Calu3 (cell line): ENCODE measurements at regions not wholly inside any gene's neighbourhood (a gene's known extent, or its start where the extent isn't known, plus 50 kb on each side); places are given as distances from the start of the nearest gene placed in this dataset.
"Not testable (repeated sequence)": the region's sequence is repeated elsewhere in the genome, so short reads cannot be mapped to it uniquely, and the experiment has no call there.

Experiments
- BruUV-seq: library from RNA; stranded (reverse); fragments of 400-500 nt; replicated peaks from 2 replicates; lab custom pipeline; 2021; lab: Mats Ljungman, UMichigan
- CTCF ChIA-PET: fragments of 300-600 bp; sonication (Branson Sonifier 250); formaldehyde crosslinking; loops from one replicate; lab custom pipeline; 2022; ENCODE audit warnings: antibody characterized with exemption; lab: Charles Lee
- DNase-seq: peaks from one replicate; pipeline ENCODE4 v3.0.0; 2022
- H3K27ac Mint-ChIP-seq: one replicate; pipeline ENCODE4 v1.8.0; 2022; ENCODE audit warnings: mixed read lengths; ENCODE audit not compliant: unreplicated experiment
- H3K27me3 Mint-ChIP-seq: one replicate; pipeline ENCODE4 v1.8.0; 2022; ENCODE audit warnings: mixed read lengths; ENCODE audit not compliant: unreplicated experiment
- H3K36me3 Mint-ChIP-seq: one replicate; pipeline ENCODE4 v1.8.0; 2022; ENCODE audit warnings: mild to moderate bottlenecking, moderate library complexity, mixed read lengths; ENCODE audit not compliant: insufficient read depth, unreplicated experiment
- H3K4me1 Mint-ChIP-seq: one replicate; pipeline ENCODE4 v1.8.0; 2022; ENCODE audit warnings: mild to moderate bottlenecking, low read depth, mixed read lengths; ENCODE audit not compliant: unreplicated experiment
- H3K4me3 Mint-ChIP-seq: one replicate; pipeline ENCODE4 v1.8.0; 2022; ENCODE audit warnings: mild to moderate bottlenecking, low read depth, moderate library complexity, mixed read lengths; ENCODE audit not compliant: unreplicated experiment
- H3K9me3 Mint-ChIP-seq: one replicate; pipeline ENCODE4 v1.8.0; 2022; ENCODE audit warnings: low read depth, mixed read lengths; ENCODE audit not compliant: unreplicated experiment
- CTCF ChIP-seq: fragments of 200-600 bp; IDR thresholded peaks from one replicate; pipeline ENCODE4 v1.8.0; 2022; ENCODE audit warnings: antibody characterized with exemption; ENCODE audit not compliant: unreplicated experiment
- intact Hi-C: fragments of 100-400 bp; cut with micrococcal nuclease; formaldehyde crosslinking; loops from one replicate; pipeline ENCODE4 v1.10.0; 2022; ENCODE audit not compliant: unreplicated experiment

- Mint-ChIP-seq H3K27me3 (no peaks in the 10 kb centered on the region), H3K4me3 (no peak overlapping the region), H3K36me3 (no peaks in the 10 kb centered on the region), H3K27ac (no peak overlapping the region), H3K4me1 (no peaks in the 10 kb centered on the region), H3K9me3 (peaks cover 2% of the 10 kb centered on the region)
- no peak for DNase-seq
- intact Hi-C loops = no loop called here
- CTCF ChIA-PET = no interaction called here
- no peak for TF ChIP-seq CTCF
- BruUV-seq = no TSS peak
Observed at GRCh38 chr2:7866104-7866503, 815.8 kb upstream of the ID2 start.

GRCh38 chr2:7866825-7867224 lies 815.0 kb upstream of the ID2 start:
- no peak for DNase-seq

GRCh38 chr2:7867867-7868266 lies 814.0 kb upstream of the ID2 start:
- Mint-ChIP-seq H3K9me3 (peaks cover 2% of the 10 kb centered on the region), H3K27me3 (no peaks in the 10 kb centered on the region), H3K27ac (no peak overlapping the region), H3K36me3 (no peaks in the 10 kb centered on the region), H3K4me3 (no peak overlapping the region), H3K4me1 (no peaks in the 10 kb centered on the region)
- CTCF ChIA-PET = interaction anchor here (0.7 kb wide), 1 partner anchor 37 kb away, joined by 4 read pairs; no protein-coding TSS in a partner anchor
- intact Hi-C loops = no loop called here
- no peak for DNase-seq
- TF ChIP-seq CTCF = no peak
- no TSS peak for BruUV-seq

More at GRCh38 chr2:7866825-7867224, 815.0 kb upstream of the ID2 start:
- no peak overlapping the region for H3K27ac Mint-ChIP-seq
- H3K4me1 Mint-ChIP-seq = no peaks in the 10 kb centered on the region
- no peaks in the 10 kb centered on the region for H3K27me3 Mint-ChIP-seq
- CTCF ChIA-PET = no interaction called here
- no peaks in the 10 kb centered on the region for H3K36me3 Mint-ChIP-seq
- no peak overlapping the region for H3K4me3 Mint-ChIP-seq
- TF ChIP-seq CTCF = no peak
- BruUV-seq = no TSS peak
- H3K9me3 Mint-ChIP-seq = peaks cover 2% of the 10 kb centered on the region
- intact Hi-C loops = no loop called here

- Mint-ChIP-seq H3K27me3 (no peaks in the 10 kb centered on the region), H3K4me3 (no peak overlapping the region), H3K36me3 (no peaks in the 10 kb centered on the region), H3K27ac (no peak overlapping the region), H3K9me3 (peaks cover 2% of the 10 kb centered on the region), H3K4me1 (no peaks in the 10 kb centered on the region)
- TF ChIP-seq CTCF = no peak
- DNase-seq = no peak
- CTCF ChIA-PET = no interaction called here
- no TSS peak for BruUV-seq
- intact Hi-C loops = no loop called here
Observed at GRCh38 chr2:7868836-7869235, 813.0 kb upstream of the ID2 start.

GRCh38 chr2:7876445-7876844 lies 805.4 kb upstream of the ID2 start:
- H3K27me3 Mint-ChIP-seq = not testable (repeated sequence)

GRCh38 chr2:7878266-7878665 lies 803.6 kb upstream of the ID2 start:
- intact Hi-C loops, H3K27me3 Mint-ChIP-seq, H3K9me3 Mint-ChIP-seq, DNase-seq, H3K36me3 Mint-ChIP-seq, H3K4me3 Mint-ChIP-seq, H3K27ac Mint-ChIP-seq, BruUV-seq, CTCF ChIA-PET: not testable (repeated sequence)
- peaks cover 38% of the 10 kb centered on the region for H3K4me1 Mint-ChIP-seq

More at GRCh38 chr2:7876445-7876844, 805.4 kb upstream of the ID2 start:
- H3K36me3 Mint-ChIP-seq, H3K27ac Mint-ChIP-seq, H3K4me3 Mint-ChIP-seq, intact Hi-C loops, BruUV-seq, DNase-seq, CTCF ChIA-PET, H3K9me3 Mint-ChIP-seq: not testable (repeated sequence)
- H3K4me1 Mint-ChIP-seq = peaks cover 27% of the 10 kb centered on the region
